Thymus (tissue), 11 donors: ENCODE measurements at regions not wholly inside any gene's neighbourhood (a gene's known extent, or its start where the extent isn't known, plus 50 kb on each side); places are given as distances from the start of the nearest gene placed in this dataset.
"Not testable (repeated sequence)": the region's sequence is repeated elsewhere in the genome, so short reads cannot be mapped to it uniquely, and the experiment has no call there.

Source experiments
- DNase-seq, 9 donors: peaks; one replicate each; pipeline ENCODE4 v3.0.0-alpha.2; 2013; ENCODE audit warnings: low spot score in 9 of 9, low read depth in 6 of 9, missing footprints in 1 of 9
- H3K27ac ChIP-seq, 2 donors: one replicate each; pipeline ENCODE4 v1.5.1; 2013; ENCODE audit warnings: control low read depth in 1 of 2, low read depth in 1 of 2, low read length in 1 of 2, mild to moderate bottlenecking in 1 of 2, moderate library complexity in 1 of 2
- H3K27me3 ChIP-seq, 2 donors: one replicate each; pipeline ENCODE4 v1.5.1; 2013; ENCODE audit warnings: low read length in 1 of 2; ENCODE audit not compliant: control insufficient read depth in 2 of 2, insufficient read depth in 1 of 2
- H3K36me3 ChIP-seq, 2 donors: one replicate each; pipeline ENCODE4 v1.5.1; 2013; ENCODE audit warnings: low read length in 1 of 2, mild to moderate bottlenecking in 1 of 2, moderate library complexity in 1 of 2; ENCODE audit not compliant: control insufficient read depth in 2 of 2, insufficient read depth in 2 of 2
- H3K4me1 ChIP-seq, 2 donors: one replicate each; pipeline ENCODE4 v1.5.1; 2013; ENCODE audit warnings: low read length in 2 of 2; ENCODE audit not compliant: control insufficient read depth in 2 of 2, insufficient read depth in 2 of 2
- H3K4me3 ChIP-seq, 2 donors: one replicate each; pipeline ENCODE4 v1.5.1; 2013; ENCODE audit warnings: low read length in 2 of 2, control low read depth in 1 of 2, mild to moderate bottlenecking in 1 of 2
- H3K9me3 ChIP-seq, 2 donors: one replicate each; pipeline ENCODE4 v1.5.1; 2013; ENCODE audit warnings: low read length in 1 of 2, mild to moderate bottlenecking in 1 of 2; ENCODE audit not compliant: control insufficient read depth in 2 of 2, insufficient read depth in 1 of 2
- WGBS: extraction: QIAGEN DNeasy Blood & Tissue Kit; methylation state at CpG from one replicate; pipeline ENCODE4 v1.1.7; 2013; 5-methylcytosine and 5-hydroxymethylcytosine counted together
- donor health status: healthy.

DNA sequence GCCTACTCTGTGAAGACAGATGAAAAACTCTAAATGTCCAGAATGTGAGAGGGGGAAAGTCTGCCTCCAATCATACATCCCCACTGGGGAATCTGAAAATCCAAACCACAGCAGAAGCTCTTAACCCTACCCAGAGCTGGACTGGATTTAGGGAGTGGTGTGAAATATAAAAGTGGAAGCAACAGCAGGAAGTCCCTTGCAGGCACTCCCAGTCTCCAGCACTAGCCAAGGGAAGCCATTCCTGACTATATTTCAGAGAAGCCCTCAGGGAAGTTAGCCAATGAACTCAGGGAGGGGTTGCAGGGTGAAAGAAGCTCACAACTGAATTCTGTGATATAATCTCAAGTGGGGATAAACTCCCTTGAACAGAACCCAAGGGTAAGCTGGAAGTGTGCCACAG is 51.5 kb downstream of the CRPPA start:
- Histone ChIP-seq H3K36me3 (no peaks in the 10 kb centered on the region), H3K27ac (no peak overlapping the region)
- DNase-seq = no peak

DNA sequence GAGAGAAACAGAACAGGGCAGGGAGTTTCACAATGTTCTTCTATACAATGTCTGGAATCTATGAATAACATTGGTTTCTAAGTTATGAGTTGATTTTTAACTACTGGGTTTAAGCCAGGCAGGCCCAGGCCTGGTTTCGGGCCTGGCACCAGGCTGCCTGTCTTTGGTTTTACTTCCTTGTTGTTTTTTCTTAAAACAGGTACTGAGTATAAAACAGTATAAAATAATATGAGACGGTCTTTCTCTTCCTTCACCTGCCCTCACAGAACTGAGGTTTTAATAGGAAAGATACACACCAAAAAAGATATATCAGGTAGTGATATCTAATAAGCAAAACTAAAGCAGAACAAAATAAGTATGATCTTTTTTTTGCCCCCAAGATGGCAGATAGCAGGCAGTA is 52.0 kb downstream of the CRPPA start:
- WGBS = 98% methylated on average over 2 of the region's 2 CpGs
- H3K27ac ChIP-seq, DNase-seq: not testable (repeated sequence)

More for the DNA sequence above, 51.5 kb downstream of the CRPPA start:
- Histone ChIP-seq H3K9me3 (peaks cover 0 to 3% of the 10 kb centered on the region in 2 donors), H3K27me3 (no peaks in the 10 kb centered on the region), H3K4me3 (no peak overlapping the region), H3K4me1 (no peaks in the 10 kb centered on the region)

DNA sequence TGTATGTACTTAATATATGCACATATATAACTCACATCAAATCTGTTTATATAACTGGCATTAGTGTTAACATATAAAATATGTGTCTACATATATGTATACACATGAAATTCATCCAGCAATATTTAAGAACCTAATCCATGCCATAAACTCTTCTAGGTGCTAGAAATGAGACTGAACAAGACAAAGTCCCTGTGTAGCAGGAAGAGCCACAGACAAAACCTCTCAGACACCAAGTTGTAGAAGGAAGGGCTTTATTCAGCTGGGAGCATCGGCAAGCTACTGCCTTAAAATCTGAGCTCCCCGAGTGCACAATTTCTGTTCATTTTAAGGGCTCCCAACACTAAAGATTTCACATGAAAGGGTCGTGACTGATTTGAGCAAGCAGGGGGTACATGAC is 52.5 kb downstream of the CRPPA start:
- DNase-seq = no peak
- Histone ChIP-seq H3K4me1 (no peaks in the 10 kb centered on the region), H3K4me3 (no peak overlapping the region), H3K9me3 (peaks cover 0 to 3% of the 10 kb centered on the region in 2 donors), H3K27ac (no peak overlapping the region), H3K27me3 (no peaks in the 10 kb centered on the region), H3K36me3 (no peaks in the 10 kb centered on the region)
- 97% methylated on average over 3 of the region's 3 CpGs for WGBS

More for the DNA sequence above, 52.0 kb downstream of the CRPPA start:
- H3K9me3 ChIP-seq, H3K36me3 ChIP-seq, H3K4me3 ChIP-seq, H3K4me1 ChIP-seq, H3K27me3 ChIP-seq: not testable (repeated sequence)

DNA sequence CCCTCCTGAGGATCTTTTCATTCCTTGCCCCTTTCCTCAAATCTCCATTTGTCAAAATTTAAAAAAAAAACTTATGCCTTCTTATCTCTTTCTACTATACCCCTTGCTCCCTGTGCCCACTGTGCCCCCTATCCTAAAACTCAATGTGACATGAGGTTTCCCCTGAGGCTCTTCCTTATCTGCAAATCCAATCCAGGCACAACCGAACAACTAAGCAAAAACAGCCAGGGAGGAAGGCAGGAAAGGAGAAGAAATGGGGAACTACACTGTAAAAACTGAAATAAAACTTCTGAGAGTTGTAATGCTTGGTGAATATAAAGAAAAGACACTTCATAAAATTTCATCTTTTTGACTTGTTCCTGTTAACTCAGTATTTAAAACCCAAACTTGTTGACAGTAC is 54.2 kb downstream of the CRPPA start:
- Histone ChIP-seq H3K4me3 (no peak overlapping the region), H3K9me3 (peaks cover 0 to 3% of the 10 kb centered on the region in 2 donors), H3K27ac (no peak overlapping the region), H3K4me1 (no peaks in the 10 kb centered on the region), H3K36me3 (no peaks in the 10 kb centered on the region), H3K27me3 (no peaks in the 10 kb centered on the region)
- 20% methylated on average over 1 of the region's 1 CpG for WGBS
- DNase-seq = no peak

- H3K4me3 ChIP-seq = no peak overlapping the region
- DNase-seq = no peak
- 95% methylated on average over 3 of the region's 3 CpGs for WGBS
- H3K9me3 ChIP-seq = peaks cover 0 to 3% of the 10 kb centered on the region in 2 donors
- H3K27ac ChIP-seq = no peak overlapping the region
- no peaks in the 10 kb centered on the region for H3K36me3 ChIP-seq
- no peaks in the 10 kb centered on the region for H3K4me1 ChIP-seq
- H3K27me3 ChIP-seq = no peaks in the 10 kb centered on the region
Observed at GRCh38 chr7:16365952-16366351, 55.4 kb downstream of the CRPPA start.

DNA sequence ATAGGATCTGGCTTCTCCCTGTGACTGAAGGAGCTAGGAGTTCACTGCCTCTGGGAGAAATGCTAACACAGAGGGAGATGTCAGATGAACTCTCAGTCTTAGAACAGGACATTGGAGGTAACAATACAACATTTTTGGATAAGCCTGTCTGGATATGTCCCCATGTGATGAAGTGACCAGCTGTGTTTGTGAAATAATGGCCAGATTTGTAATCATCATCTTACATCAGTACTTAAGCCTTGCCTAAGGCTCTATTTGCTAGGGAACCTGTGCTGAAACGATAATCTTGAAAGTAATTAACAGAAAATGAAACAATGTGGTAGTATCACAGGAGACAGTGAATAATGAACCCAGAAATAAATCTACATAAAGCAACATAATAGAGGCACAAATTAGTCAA is 56.2 kb downstream of the CRPPA start:
- Histone ChIP-seq H3K36me3 (no peaks in the 10 kb centered on the region), H3K4me3 (no peak overlapping the region), H3K9me3 (no peaks in the 10 kb centered on the region), H3K27me3 (no peaks in the 10 kb centered on the region), H3K27ac (no peak overlapping the region), H3K4me1 (no peaks in the 10 kb centered on the region)
- 83% methylated on average over 1 of the region's 1 CpG for WGBS
- no peak for DNase-seq

DNA sequence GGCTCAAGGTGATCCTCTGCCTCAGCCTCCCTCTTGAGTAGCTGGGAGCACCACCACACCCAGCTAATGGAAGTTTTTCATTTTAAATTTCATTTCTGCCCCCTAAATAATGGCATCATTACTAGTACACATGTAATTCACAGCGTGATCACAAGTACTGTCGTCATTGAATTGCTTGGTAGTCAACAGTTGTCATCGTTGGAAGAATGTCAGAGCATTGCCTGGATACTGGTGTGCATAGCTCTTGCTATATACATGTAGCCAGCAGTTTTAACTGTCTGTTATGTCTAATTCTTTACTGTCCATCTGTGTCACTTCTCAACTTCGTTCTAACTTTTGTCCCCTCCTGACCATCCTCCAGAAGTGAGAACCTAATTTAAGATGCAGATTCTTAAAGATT is 62.1 kb downstream of the CRPPA start:
- H3K27me3 ChIP-seq = no peaks in the 10 kb centered on the region
- no peak overlapping the region for H3K27ac ChIP-seq
- 72% methylated on average over 4 of the region's 4 CpGs for WGBS
- H3K4me3 ChIP-seq = no peak overlapping the region
- DNase-seq = no peak
- H3K36me3 ChIP-seq = no peaks in the 10 kb centered on the region
- no peaks in the 10 kb centered on the region for H3K9me3 ChIP-seq
- no peaks in the 10 kb centered on the region for H3K4me1 ChIP-seq

- Histone ChIP-seq H3K4me3 (no peak overlapping the region), H3K4me1 (no peaks in the 10 kb centered on the region), H3K36me3 (no peaks in the 10 kb centered on the region), H3K27ac (no peak overlapping the region), H3K27me3 (no peaks in the 10 kb centered on the region), H3K9me3 (no peaks in the 10 kb centered on the region)
- no peak for DNase-seq
- WGBS = 77% methylated on average over 3 of the region's 3 CpGs
Observed at GRCh38 chr7:16357921-16358320, 63.4 kb downstream of the CRPPA start.

- DNase-seq = no peak
- Histone ChIP-seq H3K27me3 (no peaks in the 10 kb centered on the region), H3K4me3 (no peak overlapping the region), H3K27ac (no peak overlapping the region), H3K9me3 (no peaks in the 10 kb centered on the region), H3K4me1 (no peaks in the 10 kb centered on the region), H3K36me3 (no peaks in the 10 kb centered on the region)
- WGBS = 88% methylated on average over 5 of the region's 5 CpGs
Observed at GRCh38 chr7:16357474-16357873, 63.9 kb downstream of the CRPPA start.
